Chondrocyte (in vitro differentiated cells): ENCODE measurements at regions not wholly inside any gene's neighbourhood (a gene's known extent, or its start where the extent isn't known, plus 50 kb on each side); places are given as distances from the start of the nearest gene placed in this dataset.
"Not testable (repeated sequence)": the region's sequence is repeated elsewhere in the genome, so short reads cannot be mapped to it uniquely, and the experiment has no call there.

Experiments
- DNase-seq: peaks from one replicate; pipeline ENCODE4 v3.0.0; 2021; ENCODE audit warnings: mixed read lengths, low spot score
- H3K27ac Mint-ChIP-seq: one replicate; pipeline ENCODE4 v1.8.0; 2021; ENCODE audit warnings: mild to moderate bottlenecking, moderate library complexity, mixed read lengths; ENCODE audit not compliant: unreplicated experiment
- H3K27me3 Mint-ChIP-seq: 2 replicates; pipeline ENCODE4 v1.8.0; 2021; ENCODE audit warnings: low read depth, mixed read lengths
- H3K36me3 Mint-ChIP-seq: 2 replicates; pipeline ENCODE4 v1.8.0; 2021; ENCODE audit warnings: low read depth, mixed read lengths
- H3K4me1 Mint-ChIP-seq: 2 replicates; pipeline ENCODE4 v1.8.0; 2021; ENCODE audit warnings: low read depth, mild to moderate bottlenecking, mixed read lengths
- H3K4me3 Mint-ChIP-seq: one replicate; pipeline ENCODE4 v1.8.0; 2021; ENCODE audit warnings: mild to moderate bottlenecking, moderate library complexity, mixed read lengths; ENCODE audit not compliant: unreplicated experiment
- H3K9me3 Mint-ChIP-seq: 2 replicates; pipeline ENCODE4 v1.8.0; 2021; ENCODE audit warnings: low read depth, mixed read lengths
- CTCF ChIP-seq: fragments of 200-600 bp; sonication (generic); IDR thresholded peaks from 2 replicates; pipeline ENCODE4 v1.5.0; 2021; ENCODE audit warnings: antibody characterized with exemption, mild to moderate bottlenecking, moderate library complexity

GRCh38 chr3:161630794-161631193 is 134.2 kb downstream of the OTOL1 start:
- no peaks in the 10 kb centered on the region for H3K4me1 Mint-ChIP-seq
- DNase-seq = no peak

GRCh38 chr3:161631536-161631935 is 134.9 kb downstream of the OTOL1 start:
- no peak overlapping the region for H3K27ac Mint-ChIP-seq
- no peaks in the 10 kb centered on the region for H3K36me3 Mint-ChIP-seq
- H3K27me3 Mint-ChIP-seq = peaks cover 6% of the 10 kb centered on the region
- no peak overlapping the region for H3K4me3 Mint-ChIP-seq
- no peak for TF ChIP-seq CTCF
- no peaks in the 10 kb centered on the region for H3K4me1 Mint-ChIP-seq
- no peak for DNase-seq
- peaks cover 8% of the 10 kb centered on the region for H3K9me3 Mint-ChIP-seq

More at GRCh38 chr3:161630794-161631193, 134.2 kb downstream of the OTOL1 start:
- no peaks in the 10 kb centered on the region for H3K36me3 Mint-ChIP-seq
- no peak overlapping the region for H3K27ac Mint-ChIP-seq
- no peak for TF ChIP-seq CTCF
- H3K27me3 Mint-ChIP-seq = peaks cover 6% of the 10 kb centered on the region
- peaks cover 8% of the 10 kb centered on the region for H3K9me3 Mint-ChIP-seq
- no peak overlapping the region for H3K4me3 Mint-ChIP-seq

- Mint-ChIP-seq H3K36me3 (no peaks in the 10 kb centered on the region), H3K4me3 (no peak overlapping the region), H3K27ac (no peak overlapping the region), H3K4me1 (no peaks in the 10 kb centered on the region), H3K9me3 (no peaks in the 10 kb centered on the region), H3K27me3 (peaks cover 22% of the 10 kb centered on the region)
- DNase-seq = no peak
- TF ChIP-seq CTCF = no peak
Observed at GRCh38 chr3:161637559-161637958, 141.0 kb downstream of the OTOL1 start.

DNA sequence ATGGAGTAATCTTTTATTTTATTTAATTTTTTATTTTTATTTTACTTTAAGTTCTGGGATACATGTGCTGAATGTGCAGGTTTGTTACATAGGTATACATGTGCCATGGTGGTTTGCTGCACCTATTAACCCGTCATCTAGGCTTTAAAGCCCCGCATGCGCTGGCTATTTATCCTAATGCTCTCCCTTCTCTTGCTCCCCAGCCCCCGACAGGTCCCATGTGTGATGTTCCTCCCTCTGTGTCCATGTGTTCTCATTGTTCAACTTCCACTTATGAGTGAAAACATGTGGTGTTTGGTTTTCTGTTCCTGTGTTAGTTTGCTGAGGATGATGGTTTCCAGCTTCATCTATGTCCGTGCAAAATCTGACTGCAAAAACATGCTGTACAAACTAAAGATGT is 142.5 kb downstream of the OTOL1 start:
- H3K36me3 Mint-ChIP-seq, H3K27ac Mint-ChIP-seq, H3K4me3 Mint-ChIP-seq, DNase-seq, H3K4me1 Mint-ChIP-seq, H3K9me3 Mint-ChIP-seq: not testable (repeated sequence)
- peaks cover 25% of the 10 kb centered on the region for H3K27me3 Mint-ChIP-seq

DNA sequence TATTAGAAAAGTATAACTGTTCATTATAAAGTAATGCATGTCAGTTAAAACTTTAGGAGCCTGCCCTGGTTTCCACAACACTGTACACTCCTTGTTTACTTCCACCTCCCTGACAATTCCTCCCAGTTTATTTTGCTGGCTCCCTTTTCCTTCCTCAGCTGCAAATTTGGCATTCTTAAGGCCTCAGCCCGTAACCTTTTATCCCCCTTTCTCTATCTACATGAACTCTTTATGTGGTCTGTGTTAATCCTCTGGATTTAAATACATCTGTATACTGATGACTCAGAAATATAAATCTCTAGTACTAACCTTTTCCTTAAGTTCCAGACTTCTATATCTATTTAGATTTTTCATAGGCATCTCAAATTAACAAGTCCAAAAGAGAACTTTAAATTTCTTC is 143.6 kb downstream of the OTOL1 start:
- no peaks in the 10 kb centered on the region for H3K4me1 Mint-ChIP-seq
- no peak overlapping the region for H3K4me3 Mint-ChIP-seq
- no peaks in the 10 kb centered on the region for H3K36me3 Mint-ChIP-seq
- TF ChIP-seq CTCF = no peak
- H3K9me3 Mint-ChIP-seq = no peaks in the 10 kb centered on the region
- H3K27ac Mint-ChIP-seq = no peak overlapping the region
- no peak for DNase-seq
- H3K27me3 Mint-ChIP-seq = peaks cover 19% of the 10 kb centered on the region

DNA sequence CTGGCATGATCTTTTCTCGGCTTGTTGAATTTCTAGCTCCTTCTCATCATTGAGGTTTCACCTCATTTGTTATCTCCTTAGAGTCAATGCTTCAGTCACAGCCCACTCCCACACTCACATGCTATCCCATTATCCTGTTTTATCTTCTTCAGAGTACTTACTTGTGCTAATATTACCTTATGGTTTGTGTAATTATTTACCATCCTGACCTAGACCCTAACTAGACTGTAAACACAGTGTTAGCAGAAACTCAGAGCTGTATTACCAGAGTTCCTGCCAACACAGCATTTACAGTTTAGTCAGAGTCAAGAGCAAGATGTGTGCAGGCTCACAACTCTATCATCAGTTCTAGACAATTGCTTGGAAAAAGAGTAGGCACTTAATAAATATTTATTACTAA is 144.7 kb downstream of the OTOL1 start:
- H3K4me1 Mint-ChIP-seq = no peaks in the 10 kb centered on the region

More for the DNA sequence above, 144.7 kb downstream of the OTOL1 start:
- no peak for TF ChIP-seq CTCF
- DNase-seq = no peak
- Mint-ChIP-seq H3K27me3 (peaks cover 21% of the 10 kb centered on the region), H3K36me3 (no peaks in the 10 kb centered on the region), H3K4me3 (no peak overlapping the region), H3K27ac (no peak overlapping the region), H3K9me3 (peaks cover 3% of the 10 kb centered on the region)
